Thymus (tissue), 11 donors: ENCODE measurements at regions not wholly inside any gene's neighbourhood (a gene's known extent, or its start where the extent isn't known, plus 50 kb on each side); places are given as distances from the start of the nearest gene placed in this dataset.
A peak's percentile ranks its signal among the peaks of the same experiment; 100 is the strongest.

Experiments
- DNase-seq, 9 donors: peaks; one replicate each; pipeline ENCODE4 v3.0.0-alpha.2; 2013; ENCODE audit warnings: low spot score in 9 of 9, low read depth in 6 of 9, missing footprints in 1 of 9
- H3K27ac ChIP-seq, 2 donors: one replicate each; pipeline ENCODE4 v1.5.1; 2013; ENCODE audit warnings: control low read depth in 1 of 2, low read depth in 1 of 2, low read length in 1 of 2, mild to moderate bottlenecking in 1 of 2, moderate library complexity in 1 of 2
- H3K27me3 ChIP-seq, 2 donors: one replicate each; pipeline ENCODE4 v1.5.1; 2013; ENCODE audit warnings: low read length in 1 of 2; ENCODE audit not compliant: control insufficient read depth in 2 of 2, insufficient read depth in 1 of 2
- H3K36me3 ChIP-seq, 2 donors: one replicate each; pipeline ENCODE4 v1.5.1; 2013; ENCODE audit warnings: low read length in 1 of 2, mild to moderate bottlenecking in 1 of 2, moderate library complexity in 1 of 2; ENCODE audit not compliant: control insufficient read depth in 2 of 2, insufficient read depth in 2 of 2
- H3K4me1 ChIP-seq, 2 donors: one replicate each; pipeline ENCODE4 v1.5.1; 2013; ENCODE audit warnings: low read length in 2 of 2; ENCODE audit not compliant: control insufficient read depth in 2 of 2, insufficient read depth in 2 of 2
- H3K4me3 ChIP-seq, 2 donors: one replicate each; pipeline ENCODE4 v1.5.1; 2013; ENCODE audit warnings: low read length in 2 of 2, control low read depth in 1 of 2, mild to moderate bottlenecking in 1 of 2
- H3K9me3 ChIP-seq, 2 donors: one replicate each; pipeline ENCODE4 v1.5.1; 2013; ENCODE audit warnings: low read length in 1 of 2, mild to moderate bottlenecking in 1 of 2; ENCODE audit not compliant: control insufficient read depth in 2 of 2, insufficient read depth in 1 of 2
- WGBS: extraction: QIAGEN DNeasy Blood & Tissue Kit; methylation state at CpG from one replicate; pipeline ENCODE4 v1.1.7; 2013; 5-methylcytosine and 5-hydroxymethylcytosine counted together
- donor health status: healthy.

- no peaks in the 10 kb centered on the region for H3K9me3 ChIP-seq
- no peaks in the 10 kb centered on the region for H3K4me1 ChIP-seq
- no peaks in the 10 kb centered on the region for H3K36me3 ChIP-seq
- H3K4me3 ChIP-seq: no peak overlapping the region
- WGBS: 83% methylated on average over 2 of the region's 2 CpGs
- DNase-seq: no peak
- no peak overlapping the region for H3K27ac ChIP-seq
- no peaks in the 10 kb centered on the region for H3K27me3 ChIP-seq
Measured at GRCh38 chr9:86541014-86541570, 186.9 kb upstream of the TUT7 start.

- no peak overlapping the region for H3K4me3 ChIP-seq
- 84% methylated on average over 5 of the region's 5 CpGs for WGBS
- no peak overlapping the region for H3K27ac ChIP-seq
Measured at GRCh38 chr9:86535406-86535915, 181.3 kb upstream of the TUT7 start.

GRCh38 chr9:86534572-86535258 is 180.5 kb upstream of the TUT7 start:
- Histone ChIP-seq H3K9me3 (no peaks in the 10 kb centered on the region), H3K27ac (no peak overlapping the region), H3K4me3 (no peak overlapping the region), H3K27me3 (no peaks in the 10 kb centered on the region), H3K4me1 (no peaks in the 10 kb centered on the region), H3K36me3 (no peaks in the 10 kb centered on the region)
- peak in 1 of 9 donors; percentile 1 for DNase-seq
- 88% methylated on average over 4 of the region's 4 CpGs for WGBS

More at GRCh38 chr9:86535406-86535915, 181.3 kb upstream of the TUT7 start:
- Histone ChIP-seq H3K4me1 (no peaks in the 10 kb centered on the region), H3K27me3 (no peaks in the 10 kb centered on the region), H3K9me3 (no peaks in the 10 kb centered on the region), H3K36me3 (no peaks in the 10 kb centered on the region)
- no peak for DNase-seq

- Histone ChIP-seq H3K4me3 (no peak overlapping the region), H3K27me3 (no peaks in the 10 kb centered on the region), H3K4me1 (no peaks in the 10 kb centered on the region), H3K9me3 (no peaks in the 10 kb centered on the region), H3K27ac (no peak overlapping the region), H3K36me3 (no peaks in the 10 kb centered on the region)
- DNase-seq: no peak
- WGBS: 92% methylated on average over 4 of the region's 4 CpGs
Measured at GRCh38 chr9:86531971-86532640, 177.9 kb upstream of the TUT7 start.

DNA sequence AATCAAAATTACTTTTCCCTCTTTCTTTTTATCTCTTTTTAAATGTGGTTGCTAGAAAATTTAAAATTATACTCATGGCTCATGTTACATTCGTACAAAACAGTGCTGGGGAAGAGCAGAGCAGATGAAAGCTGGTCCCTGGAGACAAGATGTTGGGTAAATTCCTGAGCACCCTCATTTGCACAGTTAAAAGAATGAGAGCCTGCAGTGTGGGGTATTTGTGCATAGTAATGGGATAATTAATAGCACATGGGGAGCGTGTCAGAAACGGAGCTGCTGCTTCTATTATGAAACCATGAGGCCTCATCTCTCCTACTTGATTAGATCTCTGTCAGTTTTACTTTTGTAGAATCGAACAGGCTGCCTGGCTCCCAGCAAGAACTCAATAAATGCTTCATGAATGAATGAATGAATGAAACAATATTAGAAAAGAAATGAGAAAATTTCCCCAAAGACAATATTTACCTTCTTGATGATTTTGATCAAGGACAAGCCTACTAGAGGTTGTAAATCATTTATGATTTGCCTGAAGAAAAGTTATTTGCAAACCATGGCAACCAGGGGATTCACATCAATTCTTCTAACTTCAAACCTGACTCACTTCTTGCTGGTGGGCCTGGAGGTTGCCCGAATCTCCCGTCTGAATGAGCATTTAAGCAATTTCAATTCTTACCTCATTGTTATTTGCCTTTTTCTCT is 177.2 kb upstream of the TUT7 start:
- DNase-seq: no peak
- Histone ChIP-seq H3K36me3 (no peaks in the 10 kb centered on the region), H3K4me1 (no peaks in the 10 kb centered on the region), H3K9me3 (no peaks in the 10 kb centered on the region), H3K27ac (no peak overlapping the region), H3K27me3 (no peaks in the 10 kb centered on the region), H3K4me3 (no peak overlapping the region)
- WGBS: 92% methylated on average over 6 of the region's 6 CpGs

DNA sequence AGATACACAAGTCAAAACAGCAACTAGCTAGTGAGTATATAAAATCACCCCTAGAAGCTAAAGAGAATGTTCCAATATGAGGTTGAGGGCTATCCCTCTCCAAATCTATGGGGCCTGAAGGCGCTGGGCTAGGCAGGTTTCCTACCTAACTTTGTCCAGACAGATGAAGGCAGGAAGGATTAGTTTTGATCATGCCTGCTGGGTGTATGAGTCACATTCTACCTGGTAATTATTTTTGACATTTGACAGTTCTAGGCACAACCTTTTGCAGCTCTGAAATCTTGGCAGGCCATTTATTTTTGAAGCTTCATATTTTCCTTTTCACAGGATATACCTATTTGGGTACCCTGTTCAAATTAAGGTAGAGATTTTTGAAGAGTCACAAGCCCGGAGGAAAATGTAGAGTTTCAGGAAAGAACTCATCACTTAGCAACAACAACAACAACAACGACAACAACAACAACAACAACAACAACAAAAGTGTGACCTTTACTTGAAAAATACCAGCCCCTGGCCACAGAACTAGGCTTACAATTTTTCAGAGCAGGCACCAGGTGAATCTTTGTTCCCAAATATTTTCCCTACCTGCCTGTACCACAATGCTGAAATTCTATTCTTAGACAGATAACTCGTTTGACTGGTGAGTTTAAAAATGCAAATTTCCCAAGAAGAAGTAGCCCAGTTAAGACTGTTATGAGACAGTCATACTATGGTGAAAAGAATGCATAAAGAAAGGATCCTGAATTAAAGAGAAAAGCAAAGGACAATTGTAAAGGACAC is 175.5 kb upstream of the TUT7 start:
- no peaks in the 10 kb centered on the region for H3K27me3 ChIP-seq
- DNase-seq: no peak
- 68% methylated on average over 4 of the region's 4 CpGs for WGBS
- H3K36me3 ChIP-seq: no peaks in the 10 kb centered on the region
- no peak overlapping the region for H3K4me3 ChIP-seq
- no peaks in the 10 kb centered on the region for H3K4me1 ChIP-seq
- no peaks in the 10 kb centered on the region for H3K9me3 ChIP-seq
- no peak overlapping the region for H3K27ac ChIP-seq

DNA sequence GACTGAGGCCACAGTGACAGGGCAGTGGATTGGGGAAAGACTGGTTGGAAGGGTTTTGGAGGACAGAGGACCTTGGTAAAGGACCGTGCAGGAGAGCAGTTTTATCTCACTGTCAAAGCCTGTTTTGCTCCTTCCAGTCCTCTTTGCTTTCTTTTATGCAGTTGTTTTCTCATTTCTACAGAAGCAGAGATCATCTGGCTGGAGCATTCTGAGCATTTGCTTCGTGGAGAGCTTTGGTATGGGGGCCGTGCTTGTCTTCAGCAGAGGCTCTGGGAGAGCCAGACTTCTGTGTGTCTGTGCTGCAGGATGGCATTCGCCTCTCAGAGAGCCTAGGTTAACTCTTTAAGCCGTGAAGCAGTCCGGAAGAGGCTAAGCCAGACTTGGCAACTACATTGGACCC is 171.8 kb upstream of the TUT7 start:
- Histone ChIP-seq H3K27me3 (no peaks in the 10 kb centered on the region), H3K36me3 (no peaks in the 10 kb centered on the region), H3K9me3 (no peaks in the 10 kb centered on the region), H3K4me3 (no peak overlapping the region), H3K27ac (no peak overlapping the region), H3K4me1 (no peaks in the 10 kb centered on the region)
- no peak for DNase-seq
- 80% methylated on average over 6 of the region's 6 CpGs for WGBS

GRCh38 chr9:86525182-86525581 is 171.0 kb upstream of the TUT7 start:
- 89% methylated on average over 5 of the region's 5 CpGs for WGBS
- DNase-seq: no peak
- no peak overlapping the region for H3K27ac ChIP-seq
- no peaks in the 10 kb centered on the region for H3K36me3 ChIP-seq
- no peaks in the 10 kb centered on the region for H3K4me1 ChIP-seq
- no peaks in the 10 kb centered on the region for H3K9me3 ChIP-seq
- H3K27me3 ChIP-seq: no peaks in the 10 kb centered on the region
- no peak overlapping the region for H3K4me3 ChIP-seq
